Calu3 (cell line): ENCODE measurements at regions not wholly inside any gene's neighbourhood (a gene's known extent, or its start where the extent isn't known, plus 50 kb on each side); places are given as distances from the start of the nearest gene placed in this dataset.
"Not testable (repeated sequence)": the region's sequence is repeated elsewhere in the genome, so short reads cannot be mapped to it uniquely, and the experiment has no call there.

Experiments used
- BruUV-seq: library from RNA; stranded (reverse); fragments of 400-500 nt; replicated peaks from 2 replicates; lab custom pipeline; 2021; lab: Mats Ljungman, UMichigan
- CTCF ChIA-PET: fragments of 300-600 bp; sonication (Branson Sonifier 250); formaldehyde crosslinking; loops from one replicate; lab custom pipeline; 2022; ENCODE audit warnings: antibody characterized with exemption; lab: Charles Lee
- DNase-seq: peaks from one replicate; pipeline ENCODE4 v3.0.0; 2022
- H3K27ac Mint-ChIP-seq: one replicate; pipeline ENCODE4 v1.8.0; 2022; ENCODE audit warnings: mixed read lengths; ENCODE audit not compliant: unreplicated experiment
- H3K27me3 Mint-ChIP-seq: one replicate; pipeline ENCODE4 v1.8.0; 2022; ENCODE audit warnings: mixed read lengths; ENCODE audit not compliant: unreplicated experiment
- H3K36me3 Mint-ChIP-seq: one replicate; pipeline ENCODE4 v1.8.0; 2022; ENCODE audit warnings: mild to moderate bottlenecking, moderate library complexity, mixed read lengths; ENCODE audit not compliant: insufficient read depth, unreplicated experiment
- H3K4me1 Mint-ChIP-seq: one replicate; pipeline ENCODE4 v1.8.0; 2022; ENCODE audit warnings: mild to moderate bottlenecking, low read depth, mixed read lengths; ENCODE audit not compliant: unreplicated experiment
- H3K4me3 Mint-ChIP-seq: one replicate; pipeline ENCODE4 v1.8.0; 2022; ENCODE audit warnings: mild to moderate bottlenecking, low read depth, moderate library complexity, mixed read lengths; ENCODE audit not compliant: unreplicated experiment
- H3K9me3 Mint-ChIP-seq: one replicate; pipeline ENCODE4 v1.8.0; 2022; ENCODE audit warnings: low read depth, mixed read lengths; ENCODE audit not compliant: unreplicated experiment
- intact Hi-C: fragments of 100-400 bp; cut with micrococcal nuclease; formaldehyde crosslinking; loops from one replicate; pipeline ENCODE4 v1.10.0; 2022; ENCODE audit not compliant: unreplicated experiment
- TF ChIP-seq, protein P1 (sequence below): fragments of 200-600 bp; IDR thresholded peaks from one replicate; pipeline ENCODE4 v1.8.0; 2022; ENCODE audit warnings: antibody characterized with exemption; ENCODE audit not compliant: unreplicated experiment

GRCh38 chr7:121501566-121501965, 105.5 kb upstream of the FAM3C start:
- intact Hi-C loops: no loop called here
- H3K36me3 Mint-ChIP-seq: peaks cover 3% of the 10 kb centered on the region
- H3K27ac Mint-ChIP-seq: no peak overlapping the region
- DNase-seq: no peak
- BruUV-seq: no TSS peak
- H3K9me3 Mint-ChIP-seq: peaks cover 7% of the 10 kb centered on the region
- H3K4me1 Mint-ChIP-seq: peaks cover 11% of the 10 kb centered on the region
- H3K27me3 Mint-ChIP-seq: no peaks in the 10 kb centered on the region
- CTCF ChIA-PET: interaction anchor here (0.5 to 0.7 kb wide), 4 partner anchors 45 to 1232 kb away, joined by 3 to 5 read pairs (median 4); no protein-coding TSS in a partner anchor
- TF ChIP-seq, protein P1, sequence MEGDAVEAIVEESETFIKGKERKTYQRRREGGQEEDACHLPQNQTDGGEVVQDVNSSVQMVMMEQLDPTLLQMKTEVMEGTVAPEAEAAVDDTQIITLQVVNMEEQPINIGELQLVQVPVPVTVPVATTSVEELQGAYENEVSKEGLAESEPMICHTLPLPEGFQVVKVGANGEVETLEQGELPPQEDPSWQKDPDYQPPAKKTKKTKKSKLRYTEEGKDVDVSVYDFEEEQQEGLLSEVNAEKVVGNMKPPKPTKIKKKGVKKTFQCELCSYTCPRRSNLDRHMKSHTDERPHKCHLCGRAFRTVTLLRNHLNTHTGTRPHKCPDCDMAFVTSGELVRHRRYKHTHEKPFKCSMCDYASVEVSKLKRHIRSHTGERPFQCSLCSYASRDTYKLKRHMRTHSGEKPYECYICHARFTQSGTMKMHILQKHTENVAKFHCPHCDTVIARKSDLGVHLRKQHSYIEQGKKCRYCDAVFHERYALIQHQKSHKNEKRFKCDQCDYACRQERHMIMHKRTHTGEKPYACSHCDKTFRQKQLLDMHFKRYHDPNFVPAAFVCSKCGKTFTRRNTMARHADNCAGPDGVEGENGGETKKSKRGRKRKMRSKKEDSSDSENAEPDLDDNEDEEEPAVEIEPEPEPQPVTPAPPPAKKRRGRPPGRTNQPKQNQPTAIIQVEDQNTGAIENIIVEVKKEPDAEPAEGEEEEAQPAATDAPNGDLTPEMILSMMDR: no peak
- H3K4me3 Mint-ChIP-seq: no peak overlapping the region

DNA sequence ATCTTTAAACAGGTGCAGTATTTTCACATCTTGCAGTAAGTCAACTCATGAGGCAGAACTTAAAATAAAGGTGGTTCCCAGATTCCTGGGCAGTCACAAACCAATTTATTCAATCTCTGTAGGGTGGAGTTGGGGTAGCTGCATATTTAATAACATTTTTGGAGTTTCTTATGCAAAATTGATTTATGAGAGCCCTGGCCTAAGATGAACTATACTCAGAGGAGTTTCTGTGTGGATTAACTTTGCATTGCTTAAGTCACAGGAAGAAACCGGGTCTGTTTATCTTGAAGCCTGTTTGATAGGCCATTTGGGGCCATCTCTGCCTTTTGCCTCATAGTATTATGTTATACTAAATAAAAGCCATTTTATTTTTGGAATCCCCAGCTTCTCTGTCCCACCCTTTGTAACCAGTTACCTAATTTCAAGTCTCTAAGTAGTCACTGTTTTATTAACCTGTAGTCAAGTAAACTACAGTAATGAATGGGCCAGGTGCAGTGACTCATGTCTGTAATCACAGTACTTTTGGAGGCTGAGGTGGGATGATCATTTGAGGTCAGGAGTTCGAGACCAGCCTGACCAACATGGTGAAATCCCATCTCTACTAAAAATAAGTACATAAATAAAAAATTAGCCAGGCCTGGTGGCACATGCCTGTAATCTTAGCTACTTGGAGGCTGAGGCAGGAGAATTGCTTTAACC, 104.4 kb upstream of the FAM3C start:
- DNase-seq: no peak
- Mint-ChIP-seq H3K27ac (no peak overlapping the region), H3K9me3 (peaks cover 5% of the 10 kb centered on the region), H3K27me3 (no peaks in the 10 kb centered on the region), H3K4me1 (peaks cover 11% of the 10 kb centered on the region), H3K4me3 (no peak overlapping the region), H3K36me3 (peaks cover 3% of the 10 kb centered on the region)
- CTCF ChIA-PET: no interaction called here
- no TSS peak for BruUV-seq
- intact Hi-C loops: no loop called here
- TF ChIP-seq, protein P1: no peak

DNA sequence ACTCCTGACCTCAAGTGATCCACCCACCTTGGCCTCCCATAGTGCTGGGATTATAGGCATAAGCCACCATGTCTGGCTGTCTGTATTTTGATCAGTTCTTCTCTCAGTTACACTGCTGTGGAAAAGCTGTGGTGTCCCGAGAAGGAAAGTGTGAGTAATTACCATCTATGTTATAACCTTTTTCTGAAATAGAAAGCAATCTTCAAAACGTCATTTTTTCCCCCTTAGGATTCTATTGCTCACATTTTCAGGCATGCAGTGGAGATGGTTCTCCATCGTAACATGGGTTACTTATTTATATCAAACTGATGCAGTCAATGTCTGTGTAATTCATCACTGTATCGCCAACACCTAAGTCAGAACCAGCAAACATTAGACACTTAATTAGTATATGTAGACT, 103.5 kb upstream of the FAM3C start:
- no peak for DNase-seq
- peaks cover 5% of the 10 kb centered on the region for H3K9me3 Mint-ChIP-seq
- no peak overlapping the region for H3K4me3 Mint-ChIP-seq
- H3K27me3 Mint-ChIP-seq: no peaks in the 10 kb centered on the region
- intact Hi-C loops: no loop called here
- no TSS peak for BruUV-seq
- TF ChIP-seq, protein P1: no peak
- peaks cover 11% of the 10 kb centered on the region for H3K4me1 Mint-ChIP-seq
- H3K27ac Mint-ChIP-seq: no peak overlapping the region
- peaks cover 3% of the 10 kb centered on the region for H3K36me3 Mint-ChIP-seq
- CTCF ChIA-PET: no interaction called here

- Mint-ChIP-seq H3K9me3 (peaks cover 5% of the 10 kb centered on the region), H3K27me3 (no peaks in the 10 kb centered on the region), H3K4me3 (no peak overlapping the region), H3K36me3 (peaks cover 3% of the 10 kb centered on the region), H3K4me1 (peaks cover 11% of the 10 kb centered on the region), H3K27ac (no peak overlapping the region)
- BruUV-seq: no TSS peak
- TF ChIP-seq, protein P1: no peak
- intact Hi-C loops: no loop called here
- CTCF ChIA-PET: no interaction called here
- DNase-seq: no peak
Observed at GRCh38 chr7:121498816-121499215, 102.7 kb upstream of the FAM3C start.

DNA sequence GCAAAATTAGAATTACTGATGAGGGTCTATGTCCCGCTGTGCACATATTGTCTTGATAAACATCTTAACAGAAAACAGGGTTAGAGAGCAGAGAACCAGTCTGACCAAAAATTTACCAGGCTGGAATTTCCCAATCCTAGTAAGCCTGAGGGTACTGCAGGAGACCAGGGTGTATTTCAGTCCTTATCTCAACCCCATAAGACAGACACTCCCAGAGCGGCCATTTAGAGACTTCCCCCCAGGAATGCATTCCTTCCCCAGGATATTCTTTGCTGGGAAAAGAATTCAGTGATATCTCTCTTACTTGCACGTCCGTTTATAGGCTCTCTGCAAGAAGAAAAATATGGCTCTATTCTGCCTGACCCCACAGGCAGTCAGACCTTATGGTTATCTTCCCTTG, 101.4 kb upstream of the FAM3C start:
- H3K4me1 Mint-ChIP-seq: peaks cover 11% of the 10 kb centered on the region
- H3K27ac Mint-ChIP-seq, H3K9me3 Mint-ChIP-seq, DNase-seq, H3K27me3 Mint-ChIP-seq, BruUV-seq, H3K4me3 Mint-ChIP-seq, intact Hi-C loops, CTCF ChIA-PET, H3K36me3 Mint-ChIP-seq: not testable (repeated sequence)
